Panc1 (cell line): ENCODE measurements at regions not wholly inside any gene's neighbourhood (a gene's known extent, or its start where the extent isn't known, plus 50 kb on each side); places are given as distances from the start of the nearest gene placed in this dataset.

ENCODE experiments used
- ATAC-seq: fragments of 200-7000 bp; cut with Tn5 transposase; 2 replicates; pipeline ENCODE4 v1.9.1; 2020; ENCODE audit warnings: mild to moderate bottlenecking, moderate library complexity
- BruUV-seq: library from RNA; stranded (reverse); fragments of 400-500 nt; replicated peaks from 2 replicates; lab custom pipeline; 2021; lab: Mats Ljungman, UMichigan
- CTCF ChIA-PET: fragments of 300-600 bp; sonication (Branson Sonifier 250); formaldehyde crosslinking; loops from one replicate; lab custom pipeline; 2022; ENCODE audit warnings: antibody characterized with exemption; lab: Charles Lee
- POLR2A ChIA-PET: fragments of 300-600 bp; sonication (Branson Sonifier 250); formaldehyde crosslinking; loops from one replicate; lab custom pipeline; 2022; ENCODE audit warnings: antibody characterized with exemption; lab: Charles Lee
- DNase-seq: peaks from one replicate; pipeline ENCODE4 v3.0.0-alpha.2; 2010; ENCODE audit warnings: low read depth, low spot score
- H3K27ac ChIP-seq: 2 replicates; pipeline ENCODE4 v1.5.1; 2011; ENCODE audit warnings: mild to moderate bottlenecking, low read length, inconsistent platforms
- H3K27me3 ChIP-seq: fragments of 200-500 bp; sonication (Bioruptor generic); 2 replicates; pipeline ENCODE4 v1.6.0; 2014; ENCODE audit warnings: low read length, inconsistent platforms; ENCODE audit not compliant: control insufficient read depth, insufficient read depth
- H3K36me3 ChIP-seq: fragments of 200-500 bp; sonication (Bioruptor generic); 2 replicates; pipeline ENCODE4 v1.5.1; 2014; ENCODE audit warnings: inconsistent platforms, mild to moderate bottlenecking, low read length, moderate library complexity; ENCODE audit not compliant: control insufficient read depth, insufficient read depth
- H3K4me1 ChIP-seq: 2 replicates; pipeline ENCODE4 v1.5.1; 2011; ENCODE audit warnings: inconsistent platforms, mild to moderate bottlenecking, low read length, moderate library complexity; ENCODE audit not compliant: control insufficient read depth, insufficient read depth
- H3K4me3 ChIP-seq, 2 experiments: 2 replicates each; pipeline ENCODE4 v1.5.1; 2011 to 2012; ENCODE audit warnings: low read depth in 2 of 2, low read length in 2 of 2, mild to moderate bottlenecking in 2 of 2, inconsistent platforms in 1 of 2, moderate library complexity in 1 of 2
- H3K9me3 ChIP-seq: fragments of 200-500 bp; sonication (Bioruptor generic); 2 replicates; pipeline ENCODE4 v1.5.1; 2014; ENCODE audit warnings: low read depth, mild to moderate bottlenecking, inconsistent platforms, low read length, moderate library complexity; ENCODE audit not compliant: control insufficient read depth, insufficient read depth
- CTCF ChIP-seq: fragments of 450-650 bp; IDR thresholded peaks from 2 replicates; pipeline ENCODE4 v1.5.1; 2017; ENCODE audit warnings: mild to moderate bottlenecking
- POLR2AphosphoS5 ChIP-seq: IDR thresholded peaks from 2 replicates; pipeline ENCODE4 v1.6.1; 2012; ENCODE audit warnings: mild to moderate bottlenecking, low read depth, low read length, moderate library complexity
- REST ChIP-seq, 2 experiments: IDR thresholded peaks; 2 replicates each; pipeline ENCODE4 v1.6.1; 2011 to 2012; ENCODE audit warnings: low read depth in 2 of 2, control low read depth in 1 of 2, low read length in 1 of 2, mild to moderate bottlenecking in 1 of 2, moderate library complexity in 1 of 2; ENCODE audit not compliant: insufficient read depth in 1 of 2
- SIN3A ChIP-seq: IDR thresholded peaks from 2 replicates; pipeline ENCODE4 v1.6.1; 2012; ENCODE audit warnings: low read depth, mild to moderate bottlenecking, low read length, moderate library complexity, borderline replicate concordance; ENCODE audit not compliant: insufficient read depth
- TCF7L2 ChIP-seq: IDR thresholded peaks from 2 replicates; pipeline ENCODE4 v1.6.1; 2011; ENCODE audit warnings: mild to moderate bottlenecking, low read depth, low read length, inconsistent platforms
- in situ Hi-C: cut with HindIII; loops from 2 replicates; pipeline ENCODE4 v1.10.0; 2016; ENCODE audit warnings: low sequenced_read_pairs, low pct_unique_long_range_greater_than_20kb
- intact Hi-C: fragments of 100-400 bp; cut with micrococcal nuclease; formaldehyde crosslinking; loops from one replicate; pipeline ENCODE4 v1.10.0; 2022; ENCODE audit not compliant: unreplicated experiment

- intact Hi-C loops: no loop called here
- DNase-seq: no peak
Measured at GRCh38 chr22:22138915-22139314, 105.7 kb upstream of the VPREB1 start.

GRCh38 chr22:22137891-22138290 lies 106.7 kb upstream of the VPREB1 start:
- in situ Hi-C loops (no loop called here), intact Hi-C loops (no loop called here)
- ATAC-seq: no peak
- H3K9me3 ChIP-seq: no peaks in the 10 kb centered on the region
- H3K27ac ChIP-seq: no peak overlapping the region
- H3K27me3 ChIP-seq: peaks cover 4% of the 10 kb centered on the region; the same call in 1 of the 2 replicates
- TF ChIP-seq POLR2AphosphoS5 (no peak), TCF7L2 (no peak), SIN3A (no peak), REST (IDR thresholded peaks at IDR 0.05; ENCODE audit: insufficient read depth in 1 of 2, low read depth in 2 of 2, low read length in 1 of 2) (no peak), CTCF (no peak)
- H3K4me3 ChIP-seq: no peak overlapping the region
- H3K36me3 ChIP-seq: no peaks in the 10 kb centered on the region
- no TSS peak for BruUV-seq
- H3K4me1 ChIP-seq: no peaks in the 10 kb centered on the region
- ChIA-PET POLR2A (interaction anchor here (0.5 to 0.7 kb wide), 2 partner anchors 142 to 760 kb away, joined by 3 read pairs; no protein-coding TSS in a partner anchor), CTCF (no interaction called here)
- DNase-seq: no peak

More at GRCh38 chr22:22138915-22139314, 105.7 kb upstream of the VPREB1 start:
- Histone ChIP-seq H3K27me3 (peaks cover 4% of the 10 kb centered on the region; the same call in 1 of the 2 replicates), H3K4me1 (no peaks in the 10 kb centered on the region), H3K9me3 (no peaks in the 10 kb centered on the region), H3K4me3 (no peak overlapping the region), H3K36me3 (no peaks in the 10 kb centered on the region), H3K27ac (no peak overlapping the region)
- in situ Hi-C loops: no loop called here
- no TSS peak for BruUV-seq
- CTCF ChIA-PET: no interaction called here
- ATAC-seq: no peak
- POLR2A ChIA-PET: no interaction called here
- no peak for TF ChIP-seq SIN3A
- no peak for TF ChIP-seq REST (IDR thresholded peaks at IDR 0.05; ENCODE audit: insufficient read depth in 1 of 2, low read depth in 2 of 2, low read length in 1 of 2)
- TF ChIP-seq TCF7L2: no peak
- no peak for TF ChIP-seq CTCF
- TF ChIP-seq POLR2AphosphoS5: no peak
